NCI-H128 (cell line): ENCODE measurements at regions not wholly inside any gene's neighbourhood (a gene's known extent, or its start where the extent isn't known, plus 50 kb on each side); places are given as distances from the start of the nearest gene placed in this dataset.
"Not testable (repeated sequence)": the region's sequence is repeated elsewhere in the genome, so short reads cannot be mapped to it uniquely, and the experiment has no call there.

Experiments used
- DNase-seq: peaks from one replicate; lab custom pipeline; 2025; ENCODE audit not compliant: unreplicated experiment; lab: John Stamatoyannopoulos, UW

DNA sequence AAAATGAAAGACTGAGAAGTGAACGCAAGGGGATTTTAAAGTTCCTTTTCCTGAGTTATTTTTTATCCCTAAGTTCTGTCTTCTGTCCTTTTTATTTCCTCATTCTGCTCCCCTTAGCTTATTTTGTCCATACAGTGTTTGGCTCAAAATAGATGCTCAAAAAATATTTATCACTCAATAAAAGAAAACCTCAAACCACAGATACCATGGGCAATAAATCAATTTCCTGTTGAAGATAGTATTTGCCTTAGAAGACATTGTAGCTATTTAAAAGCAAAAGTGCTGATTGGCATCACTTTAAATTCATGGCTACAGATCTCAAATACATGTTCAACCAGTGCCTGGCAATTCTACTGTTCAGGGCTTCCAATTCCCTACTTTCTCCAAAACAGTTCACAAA lies 316.5 kb upstream of the ADAMTS9 start:
- DNase-seq: no peak

DNA sequence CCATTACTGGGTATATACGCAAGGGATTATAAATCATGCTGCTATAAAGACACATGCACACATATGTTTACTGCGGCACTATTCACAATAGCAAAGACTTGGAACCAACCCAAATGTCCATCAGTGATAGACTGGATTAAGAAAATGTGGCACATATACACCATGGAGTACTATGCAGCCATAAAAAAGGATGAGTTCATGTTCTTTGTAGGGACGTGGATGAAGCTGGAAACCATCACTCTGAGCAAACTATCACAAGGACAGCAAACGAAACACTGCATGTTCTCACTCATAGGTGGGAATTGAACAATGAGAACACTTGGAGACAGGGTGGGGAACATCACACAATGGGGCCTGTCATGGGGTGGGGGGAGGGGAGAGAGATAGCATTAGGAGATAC lies 313.3 kb upstream of the ADAMTS9 start:
- not testable (repeated sequence) for DNase-seq

- no peak for DNase-seq
These were observed 310.5 kb upstream of the ADAMTS9 start for GRCh38 chr3:64998317-64998716.

DNA sequence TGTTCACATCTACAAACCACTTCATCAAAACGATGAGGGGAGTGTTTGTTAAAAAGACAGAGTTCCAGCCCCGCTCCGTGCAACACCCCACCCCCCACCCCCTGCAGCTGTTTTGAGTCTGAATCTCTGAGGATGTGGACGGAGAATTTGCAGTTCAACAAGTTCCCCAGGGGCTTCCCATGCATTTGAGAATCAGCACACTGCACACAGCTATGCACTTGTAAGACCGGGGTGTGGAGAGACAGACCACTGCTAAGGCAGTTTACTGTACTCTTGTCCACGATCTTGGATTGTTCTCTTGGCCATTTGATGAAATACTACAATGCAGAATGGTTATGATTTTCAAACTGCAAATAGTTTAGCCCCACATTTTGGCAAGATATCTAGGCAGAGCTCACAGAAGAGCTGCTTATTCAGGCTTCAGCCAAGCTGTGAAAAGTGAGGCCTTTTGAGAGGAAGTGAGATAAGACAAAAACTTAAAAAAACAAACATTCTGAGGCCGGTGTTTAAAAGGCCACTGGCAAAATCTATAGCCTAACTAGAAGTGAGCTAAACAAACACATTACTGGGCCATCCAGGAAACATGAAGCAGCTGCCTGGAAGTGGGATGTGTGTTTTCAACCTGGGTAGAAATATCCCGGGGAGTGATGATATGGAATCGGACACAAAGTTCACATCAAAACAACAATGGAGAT lies 308.2 kb upstream of the ADAMTS9 start:
- no peak for DNase-seq

DNA sequence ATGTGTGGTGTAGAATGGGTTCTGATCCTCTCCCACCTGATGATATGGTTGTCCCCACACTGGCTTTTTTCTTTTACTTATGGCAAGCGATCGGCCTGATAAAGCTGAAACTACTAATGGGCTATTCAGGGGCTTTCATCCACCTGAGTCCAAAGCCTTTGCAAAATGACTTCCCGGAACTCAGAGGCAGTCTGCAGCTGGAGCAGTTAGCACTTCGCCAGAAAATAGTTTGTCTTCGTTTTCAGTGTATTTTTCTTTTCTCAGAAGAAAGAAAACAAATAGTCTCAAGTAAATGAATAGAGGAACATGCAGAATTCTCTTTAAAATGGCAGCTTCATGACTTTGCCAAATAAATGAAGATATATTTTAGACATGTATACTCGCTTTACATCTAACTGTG lies 306.0 kb upstream of the ADAMTS9 start:
- no peak for DNase-seq

- DNase-seq: no peak
These were observed 304.9 kb upstream of the ADAMTS9 start for GRCh38 chr3:64992530-64993285.

DNA sequence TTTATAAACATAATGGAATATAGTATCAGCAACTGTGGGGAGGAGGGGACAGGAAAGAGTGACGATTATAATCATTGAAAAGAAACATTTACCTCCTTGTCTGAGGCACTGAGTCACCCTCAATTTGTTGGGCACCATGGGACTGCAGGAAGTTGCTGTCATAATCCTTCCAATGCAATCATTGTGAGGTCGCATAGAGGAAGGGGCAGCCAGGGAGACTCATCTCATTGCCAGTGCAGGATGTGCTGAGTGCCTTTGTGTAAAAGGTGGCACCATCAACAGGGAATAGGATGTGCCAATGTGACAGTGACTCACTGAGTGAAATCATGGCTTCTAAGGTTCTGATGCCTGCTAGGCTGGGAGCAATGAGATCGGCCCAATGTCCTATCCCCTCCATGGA lies 300.4 kb upstream of the ADAMTS9 start:
- DNase-seq: no peak

DNA sequence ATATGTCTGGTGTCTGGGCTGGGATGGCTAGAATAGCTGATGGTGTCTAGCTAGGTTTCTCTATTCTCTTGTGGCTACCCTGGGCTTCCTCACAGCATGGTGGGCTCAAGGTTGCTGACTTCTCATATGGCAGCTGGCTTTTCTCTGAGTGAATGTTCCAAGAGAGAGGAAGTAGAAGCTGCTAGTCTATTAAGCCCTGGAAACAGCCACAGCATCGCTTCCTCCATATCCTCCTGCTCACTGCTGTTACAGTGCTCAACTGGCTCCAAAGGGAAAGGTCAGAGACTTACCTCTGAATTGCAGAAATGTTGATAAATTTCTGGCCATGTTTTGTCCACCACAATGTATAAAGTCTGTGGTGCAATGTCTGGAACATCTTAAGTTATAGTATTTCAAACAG lies 299.9 kb upstream of the ADAMTS9 start:
- DNase-seq: no peak

DNA sequence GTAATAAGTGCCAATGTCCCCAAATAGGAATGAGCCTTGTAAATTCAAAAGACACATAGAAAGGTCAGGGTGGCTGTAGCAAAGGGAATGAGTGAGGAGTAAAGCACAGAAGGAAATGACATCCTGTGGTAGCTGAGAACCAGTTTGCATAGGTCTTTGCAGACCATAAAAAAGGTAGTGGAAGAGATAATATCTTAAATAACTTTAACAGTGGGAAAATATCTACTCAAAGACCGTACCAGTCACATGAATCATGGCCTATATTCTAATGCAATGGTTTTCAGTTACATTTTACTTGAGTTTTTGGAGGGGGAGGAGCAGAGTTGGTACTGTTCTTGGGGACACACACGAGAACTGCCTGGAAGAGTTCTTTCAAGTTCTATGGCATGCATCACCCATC lies 297.3 kb upstream of the ADAMTS9 start:
- no peak for DNase-seq

- DNase-seq: no peak
These were observed 296.0 kb upstream of the ADAMTS9 start for GRCh38 chr3:64983583-64984359.

- no peak for DNase-seq
These were observed 289.7 kb upstream of the ADAMTS9 start for GRCh38 chr3:64977308-64978100.

GRCh38 chr3:64976456-64976855 lies 288.7 kb upstream of the ADAMTS9 start:
- DNase-seq: no peak

DNA sequence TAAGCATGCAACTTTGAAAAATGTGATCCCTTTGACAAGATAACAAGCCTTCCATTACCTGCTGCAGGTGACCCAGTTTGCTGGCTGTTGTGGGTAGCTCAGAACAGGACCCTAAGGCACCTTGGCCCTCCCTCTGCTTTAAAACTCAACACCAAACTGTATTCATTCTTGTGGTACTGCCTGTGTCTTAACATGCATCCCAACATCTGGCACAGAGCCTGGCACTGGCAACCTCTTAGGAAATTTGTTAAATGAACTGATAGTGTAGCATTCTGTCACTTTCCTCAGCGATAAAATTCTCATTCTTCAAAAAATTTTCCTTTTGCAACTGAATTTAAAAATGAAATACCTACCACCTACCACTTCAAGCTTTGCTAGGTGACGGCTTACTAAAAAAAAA lies 287.3 kb upstream of the ADAMTS9 start:
- DNase-seq: no peak

DNA sequence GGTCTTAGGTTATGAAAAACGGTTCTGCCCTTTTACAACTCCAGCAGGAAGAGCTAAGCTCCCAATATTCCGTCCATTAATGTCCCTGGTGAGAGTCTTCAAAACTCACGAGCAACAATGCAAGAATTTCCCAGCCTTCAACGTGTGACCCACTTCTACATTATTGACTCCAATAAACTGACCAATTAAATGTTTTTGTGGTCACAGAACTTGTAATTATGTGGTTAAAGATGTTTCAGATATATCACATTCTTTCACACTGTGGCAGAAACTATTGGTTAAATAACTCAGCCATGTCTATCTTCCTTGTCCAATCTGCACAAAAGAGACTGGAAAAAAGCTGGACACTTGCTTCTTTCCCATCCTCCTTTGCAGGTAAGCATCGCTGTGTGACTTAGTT lies 286.6 kb upstream of the ADAMTS9 start:
- DNase-seq: no peak

- DNase-seq: no peak
These were observed 285.0 kb upstream of the ADAMTS9 start for GRCh38 chr3:64972793-64973192.

DNA sequence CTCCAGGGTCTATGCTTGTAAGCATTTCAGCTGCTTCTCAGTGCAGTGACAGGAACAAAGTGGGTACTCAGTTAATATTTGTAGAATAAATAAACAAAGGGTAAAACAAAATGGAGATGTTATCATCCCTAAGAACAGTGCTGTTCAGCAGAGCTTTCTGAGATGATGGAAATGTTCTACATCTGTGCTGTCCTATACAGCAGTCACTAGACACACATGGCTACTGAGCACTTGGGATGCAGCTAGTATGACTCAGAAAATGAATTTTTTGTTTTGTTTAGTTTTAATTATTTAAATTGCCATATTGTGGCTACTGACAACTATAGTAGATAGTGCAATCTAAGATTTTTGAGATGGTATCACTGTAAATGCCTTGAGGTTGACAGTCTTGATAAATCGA lies 283.8 kb upstream of the ADAMTS9 start:
- no peak for DNase-seq

GRCh38 chr3:64970634-64971033 lies 282.8 kb upstream of the ADAMTS9 start:
- DNase-seq: no peak

DNA sequence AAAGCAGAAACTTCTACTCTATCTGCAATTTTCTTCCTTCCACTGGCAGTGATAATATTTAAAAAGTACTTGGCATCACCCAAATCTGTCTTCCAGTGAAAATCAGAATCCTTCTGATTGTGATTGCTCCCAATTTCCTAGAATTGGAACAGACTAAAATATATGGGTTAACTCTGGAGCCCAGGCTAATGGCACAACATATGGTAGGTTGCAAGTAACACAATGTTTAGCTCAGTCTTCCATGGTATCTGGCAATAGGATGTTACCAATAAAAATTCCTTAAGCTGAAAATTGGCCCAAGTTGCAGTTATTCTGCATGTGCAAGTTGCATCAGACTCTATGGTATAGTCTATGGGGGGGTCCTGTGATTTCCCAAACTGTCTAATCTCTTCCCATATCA lies 273.5 kb upstream of the ADAMTS9 start:
- no peak for DNase-seq

DNA sequence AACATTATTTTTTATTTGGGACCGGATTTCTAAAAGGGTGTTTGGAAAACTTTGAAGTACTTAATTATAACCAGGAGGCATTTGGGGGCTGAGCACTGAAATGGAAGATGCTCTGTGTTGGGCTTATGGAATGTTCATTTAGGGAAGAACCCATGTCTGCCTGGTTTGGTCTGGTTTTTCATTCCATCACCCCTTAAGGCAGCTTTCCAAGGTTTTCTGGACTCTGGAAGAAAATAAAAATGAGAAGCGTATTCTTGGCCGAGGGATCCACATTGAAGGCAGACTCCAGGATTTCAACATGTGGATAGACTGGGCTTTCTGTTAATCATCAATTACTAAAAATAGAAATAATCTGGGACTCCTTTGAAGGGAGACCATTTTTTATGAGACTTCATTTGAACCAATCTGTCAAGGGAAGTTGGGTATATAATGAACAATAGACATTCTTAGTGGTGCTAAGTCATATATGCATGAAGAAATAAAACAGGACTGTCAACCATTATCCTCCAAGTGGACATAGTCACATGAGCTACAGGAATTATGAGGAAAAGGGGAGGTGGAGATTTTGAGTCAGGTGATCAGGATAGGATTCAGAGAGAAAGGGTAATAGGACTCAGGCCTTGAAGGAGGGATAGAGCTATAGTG lies 270.5 kb upstream of the ADAMTS9 start:
- no peak for DNase-seq

DNA sequence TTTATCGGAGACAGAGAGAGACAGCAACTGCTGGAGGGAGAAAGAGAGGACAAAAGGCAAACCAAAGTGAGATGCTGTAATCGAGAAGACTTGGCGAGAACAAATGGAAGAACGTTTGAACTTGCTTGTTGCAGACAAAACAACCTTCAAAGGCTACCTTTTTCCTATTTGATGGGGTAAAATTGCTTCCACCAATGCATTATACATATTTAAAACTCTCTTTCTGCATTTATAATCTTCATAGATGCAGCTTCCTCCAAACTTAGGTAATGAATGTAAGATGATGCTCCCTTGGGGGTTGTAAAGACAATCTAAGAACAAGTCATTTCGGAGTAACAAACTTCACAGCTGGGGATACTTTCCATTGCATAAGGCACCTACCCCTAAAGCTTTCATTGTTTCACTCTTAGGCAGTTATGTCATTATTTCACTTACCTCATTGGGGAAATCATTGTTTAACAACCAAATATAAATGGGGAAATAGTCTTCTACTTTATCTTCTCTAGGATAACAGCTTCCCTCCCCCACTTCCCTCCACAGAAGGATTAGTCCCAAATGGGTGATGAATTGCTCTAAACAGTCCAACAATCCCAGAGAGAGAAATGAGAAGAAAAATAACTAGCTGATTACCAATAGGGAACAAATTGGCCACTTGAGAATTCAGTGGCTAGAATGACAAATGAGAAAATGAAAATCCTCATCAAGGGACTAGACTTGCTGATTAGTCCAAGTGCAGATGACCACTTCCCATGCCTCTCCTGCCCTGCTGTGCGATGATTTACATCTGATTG lies 269.8 kb upstream of the ADAMTS9 start:
- DNase-seq: no peak
